ENCODE measurements at regions not wholly inside any gene's neighbourhood (a gene's known extent, or its start where the extent isn't known, plus 50 kb on each side); places are given as distances from the start of the nearest gene placed in this dataset.

- Histone ChIP-seq H2AFZ (ENCODE audit: low read length) (no peak overlapping the region), H4K5ac (ENCODE audit: insufficient read length, low read depth, low read length) (no peak overlapping the region), H3K9ac (replicated peaks in 1 of 4; ENCODE audit: extremely low read depth in 1 of 4, low read depth in 3 of 4, low read length in 3 of 4) (no peak overlapping the region), H2BK15ac (ENCODE audit: low read length) (no peak overlapping the region), H3K14ac (ENCODE audit: insufficient read length) (no peak overlapping the region), H2BK20ac (ENCODE audit: low read length) (no peak overlapping the region), H2BK5ac (ENCODE audit: low read depth, low read length) (no peak overlapping the region), H3K56ac (replicated peaks; ENCODE audit: insufficient read length, low read depth, low read length) (no peak overlapping the region), H2BK120ac (replicated peaks; ENCODE audit: low read depth, low read length) (no peak overlapping the region), H4K91ac (replicated peaks; ENCODE audit: insufficient read length, low read length) (no peak overlapping the region), H3K23me2 (ENCODE audit: low read depth, low read length) (no peaks in the 10 kb centered on the region), H4K8ac (ENCODE audit: extremely low read depth, insufficient read depth, low read length) (no peak overlapping the region), H3K27me3 (replicated peaks in 1 of 4; ENCODE audit: control insufficient read depth in 3 of 4, extremely low read depth in 1 of 4, insufficient read depth in 3 of 4, low read length in 3 of 4) (no peaks in the 10 kb centered on the region), H3K9me3 (ENCODE audit: insufficient read depth in 2 of 2, low read depth in 1 of 2, low read length in 1 of 2) (no peaks in the 10 kb centered on the region), H2AK5ac (ENCODE audit: low read depth, low read length) (no peak overlapping the region), H3K27ac (ENCODE audit: low read depth, low read length) (no peak overlapping the region), H3K4me3 (ENCODE audit: extremely low read depth in 1 of 4, insufficient read depth in 2 of 4, low read depth in 3 of 4, low read length in 4 of 4) (no peak overlapping the region), H3K79me1 (ENCODE audit: low read depth, low read length) (no peaks in the 10 kb centered on the region), H3K4me1 (replicated peaks in 1 of 4; ENCODE audit: control insufficient read depth in 3 of 4, insufficient read depth in 4 of 4, low read length in 3 of 4) (no peaks in the 10 kb centered on the region), H3K4ac (replicated peaks; ENCODE audit: insufficient read length, low read depth, low read length) (no peak overlapping the region), H3K18ac (ENCODE audit: extremely low read depth, low read length) (no peak overlapping the region), H3K79me2 (ENCODE audit: control insufficient read depth in 1 of 2, insufficient read depth in 2 of 2, low read length in 2 of 2) (no peaks in the 10 kb centered on the region), H3K36me3 (ENCODE audit: control insufficient read depth in 2 of 4, insufficient read depth in 4 of 4, low read length in 3 of 4) (no peaks in the 10 kb centered on the region), H2BK12ac (ENCODE audit: low read depth, low read length) (no peak overlapping the region), H4K20me1 (replicated peaks in 1 of 2; ENCODE audit: control insufficient read depth in 1 of 2, insufficient read depth in 2 of 2, low read length in 2 of 2) (no peaks in the 10 kb centered on the region), H3K4me2 (ENCODE audit: insufficient read depth in 1 of 2, low read depth in 2 of 2, low read length in 2 of 2) (no peak overlapping the region), H3K23ac (ENCODE audit: insufficient read length) (no peak overlapping the region)
- POLR2A ChIA-PET (ENCODE audit: partially characterized antibody): no interaction called here
- CTCF ChIA-PET (ENCODE audit: partially characterized antibody): no interaction called here
- no peak for FAIRE-seq
- no peak for DNase-seq (ENCODE audit: low read depth in 1 of 2, low spot score in 2 of 2)
- TF ChIP-seq SP1 (IDR thresholded peaks at IDR 0.05; ENCODE audit: low read depth, low read length) (no peak), CHD1 (IDR thresholded peaks at IDR 0.05; ENCODE audit: low read depth, low read length) (no peak), BACH1 (IDR thresholded peaks at IDR 0.05; ENCODE audit: low read length) (no peak), POLR2A (IDR thresholded peaks at IDR 0.05; ENCODE audit: control extremely low read depth in 1 of 2, low read depth in 2 of 2, low read length in 2 of 2) (no peak), CBX8 (IDR thresholded peaks at IDR 0.05; ENCODE audit: borderline replicate concordance, low read depth, low read length) (no peak), ZNF274 (IDR thresholded peaks at IDR 0.05; ENCODE audit: borderline replicate concordance, extremely low read depth, low read length) (no peak)
These were observed 178.2 kb upstream of the TGFBR2 start for GRCh38 chr3:30428251-30428650.
